D341Med (cell line): ENCODE measurements at regions not wholly inside any gene's neighbourhood (a gene's known extent, or its start where the extent isn't known, plus 50 kb on each side); places are given as distances from the start of the nearest gene placed in this dataset.

ENCODE experiments used
- DNase-seq: peaks from one replicate; pipeline ENCODE4 v3.0.0; 2012; ENCODE audit warnings: low spot score

GRCh38 chr18:10009321-10010144, 95.7 kb downstream of the VAPA start:
- DNase-seq = no peak

DNA sequence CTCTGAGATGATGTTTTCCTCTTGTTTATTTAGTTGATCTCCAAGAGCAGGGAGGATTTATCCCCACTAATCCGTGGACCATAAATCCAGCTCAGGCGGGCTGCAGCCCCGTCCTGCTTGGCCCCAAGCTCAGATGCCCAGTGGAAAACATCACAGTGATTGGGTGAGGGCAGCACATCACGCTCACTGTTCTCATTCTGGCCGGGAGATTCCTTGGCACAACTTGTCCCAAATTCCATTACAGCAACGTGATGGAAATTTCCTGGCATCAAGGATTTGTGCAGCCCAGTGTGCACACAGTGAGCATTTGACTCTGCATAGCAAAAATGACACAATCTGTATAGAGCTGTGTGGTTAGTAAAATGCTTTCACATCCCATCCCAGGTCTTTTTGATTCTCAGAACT, 96.8 kb downstream of the VAPA start:
- no peak for DNase-seq

GRCh38 chr18:10011061-10011460, 97.2 kb downstream of the VAPA start:
- DNase-seq = no peak

DNA sequence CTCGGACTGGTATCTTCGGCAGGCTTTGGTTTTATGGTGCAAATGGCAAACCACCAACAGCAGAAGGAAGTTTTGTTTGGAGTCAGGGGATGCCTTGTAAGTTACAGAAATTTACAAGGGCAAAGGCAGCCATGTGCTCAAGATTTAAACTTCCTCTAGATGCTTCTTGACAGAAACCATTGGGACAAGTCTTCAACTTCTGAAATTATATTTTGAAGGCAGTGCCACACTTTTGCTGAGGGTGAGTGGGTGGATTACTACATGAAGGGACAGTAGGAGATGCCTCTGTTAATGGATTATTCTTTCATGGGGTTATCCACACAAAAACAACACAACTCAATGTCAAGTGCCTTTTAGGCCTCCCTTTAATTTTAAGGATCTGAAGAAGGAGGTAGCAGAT, 97.9 kb downstream of the VAPA start:
- DNase-seq = no peak

DNA sequence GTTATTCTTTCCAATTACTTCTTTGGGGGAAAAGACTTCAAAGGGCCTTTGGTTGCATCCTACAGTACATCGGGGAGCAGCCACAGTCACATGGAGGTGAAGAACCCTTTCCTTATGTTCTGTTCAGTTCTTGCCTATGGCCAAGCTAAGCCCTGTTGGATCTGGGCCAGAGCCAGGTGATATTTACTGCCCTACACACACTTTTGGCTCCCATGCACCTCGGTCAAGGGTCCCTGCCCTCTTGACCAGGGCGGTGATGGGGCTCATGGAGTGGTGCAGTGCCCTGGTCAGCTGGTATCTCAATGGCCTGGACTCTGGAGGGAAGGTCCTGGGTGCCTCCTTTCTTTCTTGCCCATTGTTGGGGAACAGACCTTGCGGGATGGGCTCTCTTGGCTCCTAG, 98.7 kb downstream of the VAPA start:
- DNase-seq = no peak

DNA sequence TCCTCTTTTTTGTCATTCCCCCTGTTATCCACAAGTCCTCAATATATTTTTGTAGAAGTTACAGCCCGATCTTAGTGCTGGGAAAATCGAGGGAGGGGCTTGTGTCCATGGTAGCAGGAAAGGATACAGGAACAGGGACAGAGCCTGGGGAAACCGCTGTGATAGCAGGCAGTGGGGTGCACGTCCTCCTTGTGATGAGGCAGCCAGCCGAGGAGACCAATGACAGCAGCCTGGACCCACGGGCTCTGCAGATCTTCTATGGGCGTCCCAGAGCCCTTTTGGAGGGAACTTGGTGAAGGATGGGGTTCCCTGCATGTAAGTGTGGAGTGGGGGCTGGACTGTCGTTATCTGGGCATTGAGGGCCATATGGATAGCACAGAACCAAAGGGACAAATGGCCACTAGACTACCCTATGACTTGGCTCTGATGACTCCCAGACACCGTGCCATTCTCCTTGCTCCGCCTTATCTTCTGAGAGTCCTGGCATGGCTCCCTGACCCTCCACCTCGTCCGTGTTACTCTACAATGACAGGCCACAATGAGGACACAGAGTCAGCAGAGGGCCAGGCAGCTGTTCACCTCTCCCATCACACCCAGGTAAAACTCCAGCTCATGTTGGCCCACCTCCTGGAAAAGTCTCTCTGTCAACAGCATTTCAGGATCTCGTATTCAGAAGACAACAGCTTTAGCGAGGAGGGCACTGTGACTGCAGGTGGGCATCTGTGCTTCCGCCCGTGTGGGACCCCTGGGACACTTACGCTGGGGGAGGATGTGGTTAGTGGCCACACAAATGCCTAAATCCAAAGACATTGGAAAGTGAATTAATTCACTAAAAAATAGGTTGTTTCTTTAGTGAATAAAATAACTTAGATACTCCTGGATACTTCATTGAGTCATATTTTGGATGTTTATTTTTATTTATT, 100.1 kb downstream of the VAPA start:
- no peak for DNase-seq

DNA sequence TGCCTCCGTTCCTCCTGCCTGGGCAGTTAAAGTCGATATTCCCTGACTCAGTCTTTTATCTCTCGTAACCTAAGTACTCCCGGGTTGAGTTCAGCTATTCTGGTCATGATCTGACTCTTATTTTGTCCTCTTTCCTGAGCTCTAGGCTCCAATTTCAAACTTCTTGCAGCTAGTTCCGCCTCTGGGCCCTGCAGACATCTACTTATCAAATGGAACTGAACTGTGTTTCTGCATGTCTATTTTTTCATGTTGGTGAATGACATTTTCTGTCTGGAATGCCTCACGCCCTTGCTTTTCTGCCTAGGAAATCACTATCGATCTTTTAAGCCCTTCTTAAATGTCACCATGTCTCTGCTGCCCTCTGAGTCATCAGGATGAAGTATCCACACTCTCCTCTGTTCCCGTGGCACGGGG, 101.5 kb downstream of the VAPA start:
- no peak for DNase-seq

GRCh38 chr18:10015941-10016819, 102.4 kb downstream of the VAPA start:
- DNase-seq = no peak

DNA sequence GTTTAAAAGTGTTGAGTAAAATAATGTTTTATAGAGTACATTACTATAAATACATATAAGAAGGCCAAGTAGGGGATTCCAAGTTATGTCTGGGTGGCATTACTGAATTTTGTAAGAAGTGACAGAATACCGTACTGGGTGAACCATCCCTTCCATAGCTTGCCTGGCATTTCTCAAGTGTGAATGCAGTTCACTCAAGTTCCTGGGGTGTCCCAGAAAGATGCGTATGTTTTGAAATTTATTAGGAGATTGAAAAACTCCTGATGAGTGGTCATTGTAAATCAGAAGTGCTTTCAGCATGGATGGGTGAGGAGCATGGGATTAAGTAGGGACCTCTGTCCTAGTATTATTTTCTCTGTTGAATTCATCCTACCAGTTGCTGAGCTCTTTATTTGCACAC, 103.2 kb downstream of the VAPA start:
- no peak for DNase-seq

DNA sequence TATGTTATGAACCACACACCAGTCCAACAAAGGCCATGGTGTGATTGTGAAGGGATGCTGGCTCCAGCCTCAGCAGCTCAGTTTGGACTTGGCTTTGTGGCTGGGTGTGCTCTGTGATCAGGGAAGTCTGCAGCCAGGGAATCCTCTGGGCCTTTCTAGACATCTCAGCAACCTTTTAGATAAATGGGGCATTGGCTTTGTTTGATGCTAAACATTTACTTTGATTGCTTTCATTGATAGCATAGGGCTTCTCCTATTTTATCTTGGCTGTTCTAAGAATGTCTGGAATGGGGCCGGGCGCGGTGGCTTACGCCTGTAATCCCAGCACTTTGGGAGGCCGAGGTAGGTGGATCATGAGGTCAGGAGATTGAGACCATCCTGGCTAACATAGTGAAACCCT, 104.5 kb downstream of the VAPA start:
- no peak for DNase-seq

GRCh38 chr18:10020171-10020570, 106.4 kb downstream of the VAPA start:
- DNase-seq = no peak

- DNase-seq = no peak
These were observed 108.5 kb downstream of the VAPA start for GRCh38 chr18:10022365-10022764.

- no peak for DNase-seq
These were observed 110.2 kb downstream of the VAPA start for GRCh38 chr18:10023853-10024570.

DNA sequence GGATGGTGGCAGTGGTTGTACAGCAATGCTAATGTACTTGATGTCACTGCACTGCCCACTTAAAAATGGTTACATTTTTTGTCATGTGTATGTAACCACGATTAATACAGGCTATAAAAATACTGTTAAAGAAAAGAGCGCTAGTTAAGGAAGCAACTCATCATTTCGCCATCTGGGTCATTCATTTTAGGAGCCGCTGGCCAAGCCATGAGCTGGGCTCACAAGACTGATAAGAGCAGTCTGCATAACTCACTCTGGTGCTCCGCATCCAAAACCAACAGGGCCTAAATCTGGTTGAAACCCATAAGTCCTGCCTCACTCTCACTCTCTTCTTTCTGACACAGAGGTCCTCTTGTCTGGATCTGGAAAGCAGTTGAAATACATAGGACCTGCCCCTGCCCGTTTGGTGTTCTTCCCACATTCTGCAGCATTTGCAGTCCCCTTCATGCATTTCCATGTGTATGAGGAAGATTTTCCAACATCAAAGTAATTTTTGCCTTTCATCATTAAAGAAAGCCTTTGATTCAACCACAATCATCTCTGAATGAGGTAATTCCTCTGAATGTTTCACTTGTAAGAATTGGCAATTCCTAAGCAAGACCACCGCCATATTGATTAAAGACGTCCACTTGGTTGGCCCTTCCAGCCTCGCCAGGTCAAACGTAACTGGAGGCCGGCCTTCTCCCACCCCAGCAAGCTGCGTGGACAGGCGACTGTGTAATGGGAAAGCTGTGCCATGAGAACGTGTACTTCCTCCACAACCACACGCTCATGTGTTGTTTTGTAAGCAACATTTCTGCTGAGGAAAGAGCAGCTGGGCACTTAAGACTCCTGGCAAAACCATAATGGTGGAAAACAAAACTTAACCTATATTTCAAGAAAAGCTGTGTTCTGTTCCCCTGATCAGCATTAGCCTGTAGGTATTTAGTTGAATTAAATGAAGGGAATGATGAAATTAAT, 112.2 kb downstream of the VAPA start:
- no peak for DNase-seq

- DNase-seq = no peak
These were observed 113.2 kb downstream of the VAPA start for GRCh38 chr18:10027031-10027430.

DNA sequence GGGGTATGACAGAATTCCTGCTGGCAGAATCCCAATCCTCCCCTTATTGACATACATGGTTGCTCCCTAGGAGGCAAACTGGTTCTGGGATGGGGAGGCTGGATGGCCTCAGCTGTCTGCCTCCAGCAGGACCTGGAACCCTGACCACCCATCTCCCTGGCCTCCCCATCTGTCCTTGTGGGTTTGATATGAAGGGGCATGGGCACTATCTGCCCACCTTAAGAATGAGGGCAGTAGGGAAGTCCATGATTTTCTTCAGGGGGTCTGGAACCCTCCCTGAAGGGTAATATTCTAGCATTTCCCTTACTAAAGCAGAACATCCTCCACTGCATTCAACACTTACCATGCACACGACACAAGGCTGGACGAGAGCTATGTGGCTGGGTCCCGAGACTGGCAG, 113.6 kb downstream of the VAPA start:
- no peak for DNase-seq

- no peak for DNase-seq
These were observed 115.9 kb downstream of the VAPA start for GRCh38 chr18:10029711-10030110.

DNA sequence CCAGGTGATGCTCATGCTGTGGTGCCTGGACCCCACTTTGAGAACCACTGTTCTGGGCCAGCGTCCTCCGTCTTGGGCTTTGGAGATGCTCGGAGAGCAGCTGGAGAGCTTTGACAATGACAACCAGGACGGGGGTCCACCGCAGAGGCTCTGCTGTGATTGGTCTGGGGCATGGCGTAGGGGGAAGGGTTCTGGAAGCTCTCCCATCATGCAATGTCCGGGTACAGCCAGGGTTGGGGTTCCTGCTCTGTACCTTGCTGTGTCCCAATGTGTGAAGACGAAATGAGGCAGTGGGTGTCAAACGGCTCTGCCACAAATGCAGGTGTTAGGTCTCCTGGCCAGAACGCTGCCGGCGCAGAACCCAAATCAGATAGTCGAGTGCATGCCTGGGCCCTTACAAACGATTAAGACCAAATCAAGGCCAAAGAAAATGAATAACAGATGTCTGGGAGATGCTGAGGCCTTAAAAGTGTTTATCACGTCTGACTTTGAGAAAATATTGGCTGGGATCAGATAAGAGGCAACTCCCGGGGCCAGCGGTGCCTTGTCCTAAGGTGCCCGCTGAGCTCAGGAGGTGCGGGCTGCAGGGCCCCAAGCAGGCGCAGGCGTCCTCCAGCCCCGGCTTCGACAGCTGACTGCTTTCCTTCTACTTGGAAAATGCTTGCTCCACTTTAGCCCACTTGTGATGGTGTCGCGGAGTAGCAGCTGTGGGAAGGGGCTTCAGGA, 117.2 kb downstream of the VAPA start:
- no peak for DNase-seq

- DNase-seq = no peak
These were observed 118.7 kb downstream of the VAPA start for GRCh38 chr18:10032331-10033015.
